H9 (cell line): ENCODE measurements at regions not wholly inside any gene's neighbourhood (a gene's known extent, or its start where the extent isn't known, plus 50 kb on each side); places are given as distances from the start of the nearest gene placed in this dataset.

Experiments used
- DNase-seq: peaks from one replicate; pipeline ENCODE4 v3.0.0-alpha.2; 2017
- H2AFZ ChIP-seq: one replicate; pipeline ENCODE4 v1.6.1; 2013; ENCODE audit warnings: mild to moderate bottlenecking, low read length, control low read depth, moderate library complexity
- H2AK5ac ChIP-seq: 2 replicates; pipeline ENCODE4 v1.6.1; 2013; ENCODE audit warnings: low read length, control low read depth, mixed read lengths; ENCODE audit not compliant: insufficient read length
- H2BK120ac ChIP-seq: one replicate; pipeline ENCODE4 v1.6.1; 2013; ENCODE audit warnings: low read depth, mild to moderate bottlenecking, low read length, control low read depth, inconsistent platforms; ENCODE audit not compliant: poor library complexity, severe bottlenecking
- H2BK12ac ChIP-seq: 2 replicates; pipeline ENCODE4 v1.6.1; 2013; ENCODE audit warnings: low read length, control low read depth, mixed read lengths, low read depth; ENCODE audit not compliant: insufficient read length
- H2BK15ac ChIP-seq: 2 replicates; pipeline ENCODE4 v1.6.1; 2013; ENCODE audit warnings: low read depth, low read length, control low read depth
- H2BK20ac ChIP-seq: one replicate; pipeline ENCODE4 v1.6.1; 2013; ENCODE audit warnings: low read depth, mild to moderate bottlenecking, low read length, control low read depth, inconsistent platforms; ENCODE audit not compliant: poor library complexity, severe bottlenecking
- H2BK5ac ChIP-seq: 2 replicates; pipeline ENCODE4 v1.6.1; 2013; ENCODE audit warnings: low read length, control low read depth, mixed read lengths; ENCODE audit not compliant: insufficient read length
- H3K14ac ChIP-seq: 2 replicates; pipeline ENCODE4 v1.6.1; 2013; ENCODE audit warnings: low read length, control low read depth; ENCODE audit not compliant: insufficient read depth
- H3K18ac ChIP-seq: 2 replicates; pipeline ENCODE4 v1.6.1; 2013; ENCODE audit warnings: low read depth, mild to moderate bottlenecking, mixed read lengths, low read length, control low read depth; ENCODE audit not compliant: insufficient read length
- H3K23ac ChIP-seq: 2 replicates; pipeline ENCODE4 v1.6.1; 2013; ENCODE audit warnings: low read length, control low read depth, mixed read lengths, low read depth; ENCODE audit not compliant: insufficient read length
- H3K23me2 ChIP-seq: 2 replicates; pipeline ENCODE4 v1.6.1; 2013; ENCODE audit warnings: low read depth, mild to moderate bottlenecking, mixed read lengths, low read length, control low read depth; ENCODE audit not compliant: insufficient read length, poor library complexity, severe bottlenecking
- H3K27ac ChIP-seq: 2 replicates; pipeline ENCODE4 v1.5.1; 2013; ENCODE audit warnings: low read length, control low read depth, mixed read lengths, low read depth; ENCODE audit not compliant: insufficient read length
- H3K27me3 ChIP-seq: 2 replicates; pipeline ENCODE4 v1.6.1; 2013; ENCODE audit warnings: low read length, control low read depth, inconsistent platforms; ENCODE audit not compliant: insufficient read depth
- H3K4ac ChIP-seq: 2 replicates; pipeline ENCODE4 v1.6.1; 2013; ENCODE audit warnings: low read depth, mild to moderate bottlenecking, control low read depth, inconsistent platforms, low read length, moderate library complexity
- H3K4me1 ChIP-seq: 2 replicates; pipeline ENCODE4 v1.6.1; 2013; ENCODE audit warnings: low read length, control low read depth, inconsistent platforms; ENCODE audit not compliant: insufficient read depth
- H3K4me2 ChIP-seq: 2 replicates; pipeline ENCODE4 v1.6.1; 2013; ENCODE audit warnings: low read length, control low read depth, mixed read lengths; ENCODE audit not compliant: insufficient read length, insufficient read depth
- H3K56ac ChIP-seq: 2 replicates; pipeline ENCODE4 v1.6.1; 2013; ENCODE audit warnings: low read depth, mild to moderate bottlenecking, mixed read lengths, low read length, control low read depth; ENCODE audit not compliant: insufficient read length
- H3K79me1 ChIP-seq: 2 replicates; pipeline ENCODE4 v1.6.1; 2013; ENCODE audit warnings: low read depth, mild to moderate bottlenecking, moderate library complexity, low read length, control low read depth, inconsistent platforms; ENCODE audit not compliant: insufficient read depth, poor library complexity, severe bottlenecking
- H3K79me2 ChIP-seq: 2 replicates; pipeline ENCODE4 v1.6.1; 2013; ENCODE audit warnings: low read length, control low read depth, inconsistent platforms; ENCODE audit not compliant: insufficient read depth
- H3K9ac ChIP-seq: 2 replicates; pipeline ENCODE4 v1.6.1; 2013; ENCODE audit warnings: low read length, control low read depth, mixed read lengths; ENCODE audit not compliant: insufficient read length; ENCODE audit errors: extremely low read depth
- H3K9me3 ChIP-seq: one replicate; pipeline ENCODE4 v1.6.1; 2013; ENCODE audit warnings: low read depth, low read length, inconsistent platforms; ENCODE audit not compliant: control insufficient read depth
- H3T11ph ChIP-seq: one replicate; pipeline ENCODE4 v1.6.1; 2013; ENCODE audit warnings: mild to moderate bottlenecking, low read length, control low read depth, inconsistent platforms
- H4K20me1 ChIP-seq: one replicate; pipeline ENCODE4 v1.6.1; 2013; ENCODE audit not compliant: control insufficient read depth, insufficient read length, insufficient read depth
- H4K5ac ChIP-seq: 2 replicates; pipeline ENCODE4 v1.6.1; 2013; ENCODE audit warnings: low read depth, mild to moderate bottlenecking, mixed read lengths, low read length, control low read depth; ENCODE audit not compliant: insufficient read length
- H4K8ac ChIP-seq: replicated peaks from 2 replicates; pipeline ENCODE4 v1.6.1; 2013; ENCODE audit warnings: low read length, control low read depth, mixed read lengths, low read depth; ENCODE audit not compliant: insufficient read length
- H4K91ac ChIP-seq: 2 replicates; pipeline ENCODE4 v1.6.1; 2013; ENCODE audit warnings: low read depth, mild to moderate bottlenecking, moderate library complexity, mixed read lengths, low read length, control low read depth; ENCODE audit not compliant: insufficient read length
- H3K27ac Mint-ChIP-seq, 3 experiments: 2 replicates in 2 of 3; 3 replicates in 1 of 3; pipeline ENCODE4 v1.8.0; 2020 to 2021; ENCODE audit warnings: mixed read lengths in 3 of 3, mild to moderate bottlenecking in 1 of 3, moderate library complexity in 1 of 3
- H3K27me3 Mint-ChIP-seq: 2 replicates; pipeline ENCODE4 v1.8.0; 2021; ENCODE audit warnings: low read depth, mild to moderate bottlenecking, moderate library complexity, mixed read lengths
- H3K36me3 Mint-ChIP-seq, 3 experiments: 2 replicates in 2 of 3; 3 replicates in 1 of 3; pipeline ENCODE4 v1.8.0; 2020 to 2021; ENCODE audit warnings: low read depth in 3 of 3, mixed read lengths in 3 of 3; ENCODE audit not compliant: insufficient read depth in 1 of 3
- H3K4me1 Mint-ChIP-seq, 2 experiments: 2 replicates each; pipeline ENCODE4 v1.8.0; 2020; ENCODE audit warnings: mixed read lengths in 2 of 2
- H3K4me3 Mint-ChIP-seq, 2 experiments: 2 replicates in 1 of 2; 3 replicates in 1 of 2; pipeline ENCODE4 v1.8.0; 2020 to 2021; ENCODE audit warnings: mild to moderate bottlenecking in 2 of 2, mixed read lengths in 2 of 2, moderate library complexity in 1 of 2
- H3K9me3 Mint-ChIP-seq, 2 experiments: 2 replicates in 1 of 2; 3 replicates in 1 of 2; pipeline ENCODE4 v1.8.0; 2020; ENCODE audit warnings: mild to moderate bottlenecking in 2 of 2, mixed read lengths in 2 of 2, moderate library complexity in 1 of 2
- CTCF ChIP-seq: fragments of 200-600 bp; sonication (generic); conservative IDR thresholded peaks from 3 replicates; pipeline ENCODE4 v1.8.0; 2021; ENCODE audit warnings: antibody characterized with exemption, mild to moderate bottlenecking
- WGBS: extraction: QIAGEN DNeasy Blood & Tissue Kit; methylation state at CpG from one replicate; pipeline ENCODE4 v1.1.7; 2013; ENCODE audit warnings: missing lambda C conversion rate, low lambda C conversion rate, mixed read lengths; ENCODE audit not compliant: insufficient read length; ENCODE audit errors: extremely low coverage; 5-methylcytosine and 5-hydroxymethylcytosine counted together

DNA sequence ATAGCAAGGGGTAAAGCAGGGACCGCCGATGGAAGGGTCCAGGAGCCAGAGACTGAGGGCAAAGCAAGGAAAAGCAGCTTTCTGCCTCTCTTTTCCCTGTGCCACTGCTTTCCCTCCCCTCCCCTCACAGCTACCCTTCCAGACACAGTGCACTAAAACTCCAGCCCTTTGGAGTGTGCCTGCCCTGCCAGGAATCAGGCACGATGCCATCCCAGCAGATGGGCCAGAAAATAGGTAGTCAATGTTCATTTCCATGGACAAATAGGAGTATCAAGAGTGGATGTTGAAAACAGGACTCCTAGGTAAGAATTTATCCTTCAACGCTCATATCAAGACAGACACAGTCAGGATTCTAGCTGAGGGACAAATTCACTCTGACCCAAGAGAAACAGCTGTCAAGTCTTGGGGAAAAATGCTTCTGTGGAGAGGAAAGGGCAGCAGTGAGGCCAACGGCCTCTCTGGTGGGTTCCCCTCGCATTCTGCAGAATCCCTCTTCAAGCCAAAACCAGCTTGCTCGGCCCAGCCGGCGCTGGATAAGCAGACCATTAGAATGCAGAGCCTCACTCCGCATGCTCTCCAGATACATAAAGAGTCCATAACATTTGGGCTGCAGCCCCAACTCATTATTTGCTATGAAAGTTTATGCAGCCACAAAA is 138.0 kb downstream of the CAAP1 start:
- H3K36me3 Mint-ChIP-seq: no peaks in the 10 kb centered on the region
- Histone ChIP-seq H3K9me3 (no peaks in the 10 kb centered on the region), H2AK5ac (no peak overlapping the region), H3K56ac (no peak overlapping the region), H3K4ac (no peak overlapping the region), H4K8ac (no peak overlapping the region), H3K4me2 (no peak overlapping the region), H3K79me2 (no peaks in the 10 kb centered on the region), H2BK120ac (no peak overlapping the region), H2BK20ac (no peak overlapping the region), H3K27me3 (no peaks in the 10 kb centered on the region), H3K14ac (no peak overlapping the region), H2BK5ac (no peak overlapping the region), H3K23ac (no peak overlapping the region), H3K9ac (no peak overlapping the region), H4K91ac (no peak overlapping the region), H3K27ac (no peak overlapping the region), H2BK12ac (no peak overlapping the region), H2AFZ (no peak overlapping the region), H4K5ac (no peak overlapping the region), H4K20me1 (no peaks in the 10 kb centered on the region), H3T11ph (no peak overlapping the region), H2BK15ac (no peak overlapping the region), H3K4me1 (peaks cover 10% of the 10 kb centered on the region), H3K18ac (no peak overlapping the region), H3K23me2 (no peaks in the 10 kb centered on the region), H3K79me1 (no peaks in the 10 kb centered on the region)
- no CpG with 5 or more reads among the region's 10 CpGs for WGBS
- H3K4me1 Mint-ChIP-seq: peaks cover 35 to 37% of the 10 kb centered on the region in 2 experiments
- TF ChIP-seq CTCF: no peak
- H3K9me3 Mint-ChIP-seq: no peaks in the 10 kb centered on the region
- peak overlapping the region in 1 of 3 experiments; percentile 10; a peak in 2 of 7 replicates for H3K27ac Mint-ChIP-seq
- H3K27me3 Mint-ChIP-seq: no peaks in the 10 kb centered on the region
- no peak overlapping the region for H3K4me3 Mint-ChIP-seq
- no peak for DNase-seq
